Uterus (tissue), 2 donors: ENCODE measurements at regions not wholly inside any gene's neighbourhood (a gene's known extent, or its start where the extent isn't known, plus 50 kb on each side); places are given as distances from the start of the nearest gene placed in this dataset.

Source experiments
- CTCF ChIP-seq, 4 experiments: fragments of 200-600 bp in 2 of 4; fragments of 450-650 bp in 2 of 4; sonication (generic) in 2 of 4; IDR thresholded peaks; one replicate each; pipeline ENCODE4 v1.5.1; 2016 to 2019; ENCODE audit warnings: antibody characterized with exemption in 4 of 4, mild to moderate bottlenecking in 2 of 4, moderate library complexity in 1 of 4
- POLR2A ChIP-seq, 2 donors: fragments of 450-650 bp; IDR thresholded peaks; one replicate each; pipeline ENCODE4 v1.6.1; 2016; ENCODE audit warnings: antibody characterized with exemption in 2 of 2, mild to moderate bottlenecking in 1 of 2, moderate library complexity in 1 of 2

- TF ChIP-seq POLR2A (IDR thresholded peaks at IDR 0.05) (no peak), CTCF (IDR thresholded peaks at IDR 0.05) (no peak)
Observed at GRCh38 chr11:98423933-98424332, 596.8 kb upstream of the CNTN5 start.
